ENCODE measurements at regions not wholly inside any gene's neighbourhood (a gene's known extent, or its start where the extent isn't known, plus 50 kb on each side); places are given as distances from the start of the nearest gene placed in this dataset.

DNA sequence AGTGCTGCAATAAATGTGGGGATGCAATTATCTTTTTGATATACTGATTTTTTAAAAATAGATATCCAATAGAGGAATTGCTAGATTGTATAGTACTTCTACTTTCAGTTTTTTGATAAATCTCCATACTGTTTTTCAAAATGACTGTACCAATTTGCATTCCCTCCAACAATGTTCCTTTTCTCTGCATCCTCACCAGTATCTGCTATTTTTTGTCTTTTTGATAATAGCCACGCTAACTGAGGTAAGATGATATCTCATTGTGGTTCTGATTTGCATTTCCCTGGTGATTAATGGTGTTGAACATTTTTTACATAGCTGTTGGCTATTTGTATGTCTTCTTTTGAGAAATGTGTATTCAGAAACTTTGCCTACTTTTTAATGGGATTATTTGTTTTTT lies 217.7 kb upstream of the MTPN start:
- TF ChIP-seq, protein P1, sequence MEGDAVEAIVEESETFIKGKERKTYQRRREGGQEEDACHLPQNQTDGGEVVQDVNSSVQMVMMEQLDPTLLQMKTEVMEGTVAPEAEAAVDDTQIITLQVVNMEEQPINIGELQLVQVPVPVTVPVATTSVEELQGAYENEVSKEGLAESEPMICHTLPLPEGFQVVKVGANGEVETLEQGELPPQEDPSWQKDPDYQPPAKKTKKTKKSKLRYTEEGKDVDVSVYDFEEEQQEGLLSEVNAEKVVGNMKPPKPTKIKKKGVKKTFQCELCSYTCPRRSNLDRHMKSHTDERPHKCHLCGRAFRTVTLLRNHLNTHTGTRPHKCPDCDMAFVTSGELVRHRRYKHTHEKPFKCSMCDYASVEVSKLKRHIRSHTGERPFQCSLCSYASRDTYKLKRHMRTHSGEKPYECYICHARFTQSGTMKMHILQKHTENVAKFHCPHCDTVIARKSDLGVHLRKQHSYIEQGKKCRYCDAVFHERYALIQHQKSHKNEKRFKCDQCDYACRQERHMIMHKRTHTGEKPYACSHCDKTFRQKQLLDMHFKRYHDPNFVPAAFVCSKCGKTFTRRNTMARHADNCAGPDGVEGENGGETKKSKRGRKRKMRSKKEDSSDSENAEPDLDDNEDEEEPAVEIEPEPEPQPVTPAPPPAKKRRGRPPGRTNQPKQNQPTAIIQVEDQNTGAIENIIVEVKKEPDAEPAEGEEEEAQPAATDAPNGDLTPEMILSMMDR (IDR thresholded peaks at IDR 0.05), result no peak
- TF ChIP-seq POLR2A (IDR thresholded peaks at IDR 0.05), result no peak

All from sigmoid colon (tissue), 3 donors.